Naive thymus-derived CD4-positive, alpha-beta T cell (primary cell): ENCODE measurements at regions not wholly inside any gene's neighbourhood (a gene's known extent, or its start where the extent isn't known, plus 50 kb on each side); places are given as distances from the start of the nearest gene placed in this dataset.

Experiments used
- ATAC-seq: fragments of 150-1000 bp; cut with Tn5 transposase; 2 replicates; pipeline ENCODE4 v1.10.0; 2021; ENCODE audit warnings: mild to moderate bottlenecking, moderate library complexity
- CTCF ChIA-PET: fragments of 350-600 bp; sonication (Branson Sonifier 250); formaldehyde crosslinking; loops from one replicate; lab custom pipeline; 2021; ENCODE audit warnings: antibody characterized with exemption; lab: Charles Lee
- POLR2A ChIA-PET: fragments of 350-600 bp; sonication (Branson Sonifier 250); formaldehyde crosslinking; loops from one replicate; lab custom pipeline; 2021; ENCODE audit warnings: antibody characterized with exemption, inconsistent platforms; lab: Charles Lee
- DNase-seq, 9 donors: peaks; one replicate each; pipeline versions ENCODE4 v3.0.0 to v3.0.0-alpha.2; 2020 to 2022; ENCODE audit warnings: mixed read lengths in 1 of 9
- H3K27ac ChIP-seq: one replicate; pipeline ENCODE4 v1.7.0; 2013; ENCODE audit warnings: mild to moderate bottlenecking, low read depth, low read length, moderate library complexity
- H3K27me3 ChIP-seq, 2 donors: one replicate each; pipeline ENCODE4 v1.7.0; 2013; ENCODE audit warnings: low read length in 2 of 2, mild to moderate bottlenecking in 2 of 2, moderate library complexity in 2 of 2; ENCODE audit not compliant: control insufficient read depth in 2 of 2, insufficient read depth in 2 of 2
- H3K36me3 ChIP-seq, 3 experiments: 1 replicate in 2 of 3; 2 replicates in 1 of 3; pipeline ENCODE4 v1.7.0; 2013; ENCODE audit warnings: low read length in 3 of 3, mild to moderate bottlenecking in 3 of 3, moderate library complexity in 1 of 3; ENCODE audit not compliant: insufficient read depth in 3 of 3, control insufficient read depth in 2 of 3
- H3K4me1 ChIP-seq, 2 donors: one replicate each; pipeline ENCODE4 v1.7.0; 2013; ENCODE audit warnings: low read length in 2 of 2, mild to moderate bottlenecking in 2 of 2, moderate library complexity in 1 of 2; ENCODE audit not compliant: control insufficient read depth in 2 of 2, insufficient read depth in 2 of 2
- H3K4me3 ChIP-seq: 2 replicates; pipeline ENCODE4 v1.7.0; 2013; ENCODE audit warnings: mild to moderate bottlenecking, low read length
- H3K9me3 ChIP-seq, 3 experiments: 1 replicate in 2 of 3; 2 replicates in 1 of 3; pipeline ENCODE4 v1.7.0; 2013; ENCODE audit warnings: low read length in 3 of 3; ENCODE audit not compliant: control insufficient read depth in 2 of 3
- H3K27ac Mint-ChIP-seq, 9 donors: one replicate each; pipeline ENCODE4 v1.8.0; 2020 to 2022; ENCODE audit warnings: mixed read lengths in 9 of 9, mild to moderate bottlenecking in 8 of 9, moderate library complexity in 5 of 9, inconsistent platforms in 2 of 9
- H3K27me3 Mint-ChIP-seq, 5 donors: one replicate each; pipeline ENCODE4 v1.8.0; 2021 to 2022; ENCODE audit warnings: mixed read lengths in 5 of 5, mild to moderate bottlenecking in 1 of 5
- H3K36me3 Mint-ChIP-seq, 5 donors: one replicate each; pipeline ENCODE4 v1.8.0; 2020 to 2022; ENCODE audit warnings: mixed read lengths in 5 of 5, mild to moderate bottlenecking in 3 of 5, inconsistent platforms in 1 of 5
- H3K4me1 Mint-ChIP-seq, 7 donors: one replicate each; pipeline ENCODE4 v1.8.0; 2020 to 2022; ENCODE audit warnings: mixed read lengths in 7 of 7, mild to moderate bottlenecking in 3 of 7, inconsistent platforms in 1 of 7
- H3K4me3 Mint-ChIP-seq, 10 donors: one replicate each; pipeline ENCODE4 v1.8.0; 2020 to 2022; ENCODE audit warnings: mild to moderate bottlenecking in 10 of 10, mixed read lengths in 10 of 10, moderate library complexity in 6 of 10, inconsistent platforms in 2 of 10
- H3K9me3 Mint-ChIP-seq, 11 donors: one replicate each; pipeline ENCODE4 v1.8.0; 2020 to 2022; ENCODE audit warnings: mixed read lengths in 11 of 11, mild to moderate bottlenecking in 4 of 11, inconsistent platforms in 1 of 11, moderate library complexity in 1 of 11
- intact Hi-C, 2 donors: fragments of 100-400 bp; cut with micrococcal nuclease; formaldehyde crosslinking; loops; one replicate each; pipeline ENCODE4 v1.15.1; 2023

DNA sequence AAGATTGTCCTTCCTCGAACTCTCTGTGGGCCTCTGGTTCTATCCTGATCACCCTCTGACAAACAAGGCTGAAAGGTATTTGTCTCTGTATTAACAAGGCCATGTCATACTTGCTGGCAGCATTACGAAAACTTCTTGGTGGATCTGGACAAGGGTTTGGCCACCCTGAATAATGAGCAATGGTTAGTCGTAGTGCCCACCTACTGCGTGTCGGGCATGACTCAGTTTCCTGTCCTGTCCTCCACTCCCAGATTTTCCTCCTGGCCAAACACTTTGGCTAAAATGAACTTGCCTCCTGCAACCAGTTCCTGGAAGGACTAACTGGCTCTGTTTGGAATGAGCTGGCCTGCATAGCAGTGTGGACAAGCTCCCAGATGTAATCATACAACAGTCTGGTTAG is 198.5 kb upstream of the SMIM21 start:
- Mint-ChIP-seq H3K4me1 (no peaks in the 10 kb centered on the region), H3K36me3 (no peaks in the 10 kb centered on the region), H3K27ac (no peak overlapping the region), H3K9me3 (peaks cover 0 to 2% (median 0%) of the 10 kb centered on the region in 11 donors), H3K4me3 (no peak overlapping the region), H3K27me3 (peaks cover 0 to 31% (median 6%) of the 10 kb centered on the region in 5 donors)
- Histone ChIP-seq H3K27ac (no peak overlapping the region), H3K27me3 (no peaks in the 10 kb centered on the region), H3K4me3 (no peak overlapping the region), H3K9me3 (no peaks in the 10 kb centered on the region), H3K4me1 (no peaks in the 10 kb centered on the region), H3K36me3 (no peaks in the 10 kb centered on the region)
- DNase-seq (no peak), ATAC-seq (no peak)
- intact Hi-C loops: no loop called here
- ChIA-PET CTCF (no interaction called here), POLR2A (no interaction called here)

DNA sequence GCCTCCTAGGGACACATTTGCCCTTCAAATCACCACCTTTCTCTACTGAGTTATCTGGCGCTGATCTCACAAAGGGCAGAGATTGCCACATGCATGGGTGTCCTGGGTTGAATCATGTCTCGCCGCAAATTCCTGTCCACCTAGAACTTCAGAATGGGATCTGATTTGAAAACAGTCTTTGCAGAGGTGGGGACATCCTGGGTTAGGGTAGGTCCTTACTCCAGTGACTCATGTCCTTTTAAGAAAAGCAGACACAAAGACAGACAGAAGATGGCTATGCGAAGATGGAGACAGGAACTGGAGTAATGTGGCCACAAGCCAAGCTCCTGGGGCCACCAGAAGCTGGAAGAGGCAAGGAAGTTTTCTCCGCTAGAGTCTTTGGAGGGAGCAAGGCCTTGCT is 197.4 kb upstream of the SMIM21 start:
- Histone ChIP-seq H3K4me1 (no peaks in the 10 kb centered on the region), H3K9me3 (no peaks in the 10 kb centered on the region), H3K27me3 (no peaks in the 10 kb centered on the region), H3K27ac (no peak overlapping the region), H3K4me3 (no peak overlapping the region), H3K36me3 (no peaks in the 10 kb centered on the region)
- Mint-ChIP-seq H3K4me3 (no peak overlapping the region), H3K9me3 (peaks cover 0 to 7% (median 0%) of the 10 kb centered on the region in 11 donors), H3K27ac (no peak overlapping the region), H3K36me3 (no peaks in the 10 kb centered on the region), H3K4me1 (no peaks in the 10 kb centered on the region), H3K27me3 (peaks cover 0 to 31% (median 6%) of the 10 kb centered on the region in 5 donors)
- POLR2A ChIA-PET: no interaction called here
- no peak for ATAC-seq
- DNase-seq: no peak
- intact Hi-C loops: no loop called here
- CTCF ChIA-PET: no interaction called here

- H3K36me3 Mint-ChIP-seq: no peaks in the 10 kb centered on the region
- no peak overlapping the region for H3K4me3 Mint-ChIP-seq
Measured at GRCh38 chr18:75621818-75622217, 194.3 kb upstream of the SMIM21 start.

GRCh38 chr18:75618146-75618545 is 190.6 kb upstream of the SMIM21 start:
- H3K36me3 Mint-ChIP-seq: no peaks in the 10 kb centered on the region
- H3K4me3 ChIP-seq: no peak overlapping the region
- no peak overlapping the region for H3K27ac Mint-ChIP-seq
- intact Hi-C loops: no loop called here
- H3K4me3 Mint-ChIP-seq: no peak overlapping the region
- no peaks in the 10 kb centered on the region for H3K27me3 ChIP-seq
- peaks cover 0 to 25% (median 23%) of the 10 kb centered on the region in 5 donors for H3K27me3 Mint-ChIP-seq
- H3K36me3 ChIP-seq: no peaks in the 10 kb centered on the region
- ATAC-seq (no peak), DNase-seq (no peak)
- H3K9me3 ChIP-seq: no peaks in the 10 kb centered on the region
- ChIA-PET POLR2A (no interaction called here), CTCF (no interaction called here)
- H3K4me1 ChIP-seq: no peaks in the 10 kb centered on the region
- peaks cover 0 to 11% (median 0%) of the 10 kb centered on the region in 11 donors for H3K9me3 Mint-ChIP-seq
- no peak overlapping the region for H3K27ac ChIP-seq
- no peaks in the 10 kb centered on the region for H3K4me1 Mint-ChIP-seq

More at GRCh38 chr18:75621818-75622217, 194.3 kb upstream of the SMIM21 start:
- H3K9me3 Mint-ChIP-seq: peaks cover 0 to 11% (median 0%) of the 10 kb centered on the region in 11 donors
- DNase-seq (no peak), ATAC-seq (no peak)
- H3K9me3 ChIP-seq: no peaks in the 10 kb centered on the region
- CTCF ChIA-PET: no interaction called here
- intact Hi-C loops: no loop called here
- peaks cover 0 to 18% (median 13%) of the 10 kb centered on the region in 5 donors for H3K27me3 Mint-ChIP-seq
- no peaks in the 10 kb centered on the region for H3K36me3 ChIP-seq
- no peaks in the 10 kb centered on the region for H3K4me1 Mint-ChIP-seq
- H3K4me3 ChIP-seq: no peak overlapping the region
- H3K27ac Mint-ChIP-seq: no peak overlapping the region
- POLR2A ChIA-PET: no interaction called here
- no peaks in the 10 kb centered on the region for H3K4me1 ChIP-seq
- no peak overlapping the region for H3K27ac ChIP-seq
- no peaks in the 10 kb centered on the region for H3K27me3 ChIP-seq

DNA sequence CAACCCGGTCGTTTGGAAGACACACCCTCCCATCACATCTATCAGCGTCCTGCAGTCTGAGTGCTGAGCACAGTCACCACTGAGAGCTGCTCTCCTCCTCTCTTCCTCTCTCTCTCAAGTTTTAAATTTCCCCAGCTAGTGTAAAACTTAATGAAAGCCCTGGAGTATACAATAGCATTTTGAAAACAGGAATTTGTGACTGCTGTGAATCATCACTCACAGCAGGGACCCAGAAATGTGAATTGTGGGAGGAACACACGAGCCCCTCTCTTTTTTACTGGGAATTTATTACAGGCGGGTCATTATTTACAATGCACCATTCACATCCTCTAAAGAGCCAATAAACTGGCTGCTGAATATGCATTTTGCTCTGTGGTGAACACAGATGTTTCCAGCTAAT is 185.0 kb upstream of the SMIM21 start:
- no peak for ATAC-seq
- ChIA-PET POLR2A (no interaction called here), CTCF (no interaction called here)
- Mint-ChIP-seq H3K9me3 (peaks cover 0 to 4% (median 0%) of the 10 kb centered on the region in 11 donors), H3K4me1 (peaks cover 0 to 1% (median 0%) of the 10 kb centered on the region in 7 donors), H3K27me3 (peaks cover 0 to 41% (median 21%) of the 10 kb centered on the region in 5 donors), H3K36me3 (no peaks in the 10 kb centered on the region), H3K4me3 (no peak overlapping the region), H3K27ac (no peak overlapping the region)
- intact Hi-C loops: no loop called here
- H3K9me3 ChIP-seq: no peaks in the 10 kb centered on the region
- no peak for DNase-seq
- no peak overlapping the region for H3K27ac ChIP-seq
- no peaks in the 10 kb centered on the region for H3K4me1 ChIP-seq
- H3K27me3 ChIP-seq: no peaks in the 10 kb centered on the region
- no peaks in the 10 kb centered on the region for H3K36me3 ChIP-seq
- no peak overlapping the region for H3K4me3 ChIP-seq

- H3K4me3 Mint-ChIP-seq: no peak overlapping the region
- no peak overlapping the region for H3K27ac ChIP-seq
- no peaks in the 10 kb centered on the region for H3K36me3 ChIP-seq
- H3K27me3 Mint-ChIP-seq: peaks cover 0 to 30% (median 9%) of the 10 kb centered on the region in 5 donors
- H3K9me3 Mint-ChIP-seq: peaks cover 0 to 6% (median 0%) of the 10 kb centered on the region in 11 donors
- no peak overlapping the region for H3K27ac Mint-ChIP-seq
- ATAC-seq: no peak
- intact Hi-C loops: no loop called here
- H3K4me3 ChIP-seq: no peak overlapping the region
- no peak for DNase-seq
- H3K4me1 ChIP-seq: no peaks in the 10 kb centered on the region
- H3K4me1 Mint-ChIP-seq: peaks cover 0 to 1% (median 0%) of the 10 kb centered on the region in 7 donors
- ChIA-PET POLR2A (no interaction called here), CTCF (no interaction called here)
- no peaks in the 10 kb centered on the region for H3K27me3 ChIP-seq
- H3K36me3 Mint-ChIP-seq: no peaks in the 10 kb centered on the region
- no peaks in the 10 kb centered on the region for H3K9me3 ChIP-seq
Measured at GRCh38 chr18:75607701-75608100, 180.2 kb upstream of the SMIM21 start.

GRCh38 chr18:75592527-75592926 is 165.0 kb upstream of the SMIM21 start:
- Histone ChIP-seq H3K36me3 (no peaks in the 10 kb centered on the region), H3K4me1 (no peaks in the 10 kb centered on the region), H3K4me3 (no peak overlapping the region), H3K27me3 (no peaks in the 10 kb centered on the region), H3K27ac (no peak overlapping the region), H3K9me3 (peaks cover 0 to 10% (median 0%) of the 10 kb centered on the region in 3 experiments)
- POLR2A ChIA-PET: no interaction called here
- no peak for ATAC-seq
- Mint-ChIP-seq H3K27ac (no peak overlapping the region), H3K4me3 (no peak overlapping the region), H3K9me3 (peaks cover 6 to 50% (median 21%) of the 10 kb centered on the region in 11 donors), H3K4me1 (no peaks in the 10 kb centered on the region), H3K27me3 (peaks cover 0 to 12% (median 4%) of the 10 kb centered on the region in 5 donors), H3K36me3 (peaks cover 0 to 4% (median 0%) of the 10 kb centered on the region in 5 donors)
- no peak for DNase-seq
- intact Hi-C loops: no loop called here
- CTCF ChIA-PET: no interaction called here
